SW 1271 (cell line): ENCODE measurements at regions not wholly inside any gene's neighbourhood (a gene's known extent, or its start where the extent isn't known, plus 50 kb on each side); places are given as distances from the start of the nearest gene placed in this dataset.

Experiments
- DNase-seq, 2 experiments: peaks; one replicate each; lab custom pipeline; 2025; lab: John Stamatoyannopoulos, UW

- DNase-seq = no peak
Measured at GRCh38 chr1:221462345-221462744, 279.5 kb downstream of the DUSP10 start.

GRCh38 chr1:221468546-221468945, 273.3 kb downstream of the DUSP10 start:
- DNase-seq = no peak

- no peak for DNase-seq
Measured at GRCh38 chr1:221469476-221469875, 272.4 kb downstream of the DUSP10 start.

GRCh38 chr1:221470000-221470698, 271.7 kb downstream of the DUSP10 start:
- DNase-seq = no peak

GRCh38 chr1:221473411-221473810, 268.5 kb downstream of the DUSP10 start:
- no peak for DNase-seq

GRCh38 chr1:221477252-221477651, 264.6 kb downstream of the DUSP10 start:
- no peak for DNase-seq

GRCh38 chr1:221478050-221478949, 263.6 kb downstream of the DUSP10 start:
- DNase-seq = peak; percentile 2 to 55

GRCh38 chr1:221487781-221488524, 253.9 kb downstream of the DUSP10 start:
- DNase-seq = no peak

GRCh38 chr1:221488550-221488949, 253.3 kb downstream of the DUSP10 start:
- no peak for DNase-seq

- DNase-seq = no peak
Measured at GRCh38 chr1:221494670-221495069, 247.2 kb downstream of the DUSP10 start.

- DNase-seq = no peak
Measured at GRCh38 chr1:221497046-221497445, 244.8 kb downstream of the DUSP10 start.

- DNase-seq = no peak
Measured at GRCh38 chr1:221503268-221503667, 238.6 kb downstream of the DUSP10 start.

- no peak for DNase-seq
Measured at GRCh38 chr1:221509575-221510355, 232.1 kb downstream of the DUSP10 start.

GRCh38 chr1:221510793-221511503, 230.9 kb downstream of the DUSP10 start:
- no peak for DNase-seq

- no peak for DNase-seq
Measured at GRCh38 chr1:221511797-221512196, 230.1 kb downstream of the DUSP10 start.

- DNase-seq = no peak
Measured at GRCh38 chr1:221514806-221515205, 227.1 kb downstream of the DUSP10 start.

- no peak for DNase-seq
Measured at GRCh38 chr1:221515496-221515895, 226.4 kb downstream of the DUSP10 start.

- no peak for DNase-seq
Measured at GRCh38 chr1:221517961-221518360, 223.9 kb downstream of the DUSP10 start.

- DNase-seq = no peak
Measured at GRCh38 chr1:221520250-221520649, 221.6 kb downstream of the DUSP10 start.

- no peak for DNase-seq
Measured at GRCh38 chr1:221521686-221522085, 220.2 kb downstream of the DUSP10 start.

- no peak for DNase-seq
Measured at GRCh38 chr1:221522529-221522940, 219.4 kb downstream of the DUSP10 start.
